ENCODE measurements at regions not wholly inside any gene's neighbourhood (a gene's known extent, or its start where the extent isn't known, plus 50 kb on each side); places are given as distances from the start of the nearest gene placed in this dataset.

- Histone ChIP-seq H3K4me3 (ENCODE audit: insufficient read depth, low read depth, low read length) (no peak overlapping the region), H2BK15ac (ENCODE audit: low read depth, low read length) (no peak overlapping the region), H3K18ac (ENCODE audit: low read depth, low read length) (no peak overlapping the region), H3K4me1 (ENCODE audit: control insufficient read depth, insufficient read depth, low read length) (no peaks in the 10 kb centered on the region), H2BK5ac (ENCODE audit: low read depth, low read length, poor library complexity, severe bottlenecking) (no peak overlapping the region), H3K27me3 (ENCODE audit: control insufficient read depth, insufficient read depth, low read length) (no peaks in the 10 kb centered on the region), H2AFZ (replicated peaks; ENCODE audit: low read length, poor library complexity) (no peak overlapping the region), H3K9me1 (ENCODE audit: insufficient read depth, low read length) (no peaks in the 10 kb centered on the region), H4K91ac (ENCODE audit: insufficient read depth, low read depth, low read length) (no peak overlapping the region), H3K36me3 (ENCODE audit: control insufficient read depth, insufficient read depth, low read length) (no peaks in the 10 kb centered on the region), H4K5ac (ENCODE audit: low read depth, low read length) (no peak overlapping the region), H3K27ac (ENCODE audit: insufficient read depth, low read length) (no peak overlapping the region), H3K9me3 (ENCODE audit: control insufficient read depth, insufficient read depth, low read length) (no peaks in the 10 kb centered on the region), H3K79me1 (ENCODE audit: low read depth in 1 of 2, low read length in 2 of 2) (no peaks in the 10 kb centered on the region), H2AK5ac (ENCODE audit: low read depth, low read length) (no peak overlapping the region), H3K56ac (ENCODE audit: extremely low read depth, insufficient read depth, low read length) (no peak overlapping the region), H3K9ac (ENCODE audit: low read depth, low read length) (no peak overlapping the region), H4K20me1 (ENCODE audit: insufficient read depth, low read length) (no peaks in the 10 kb centered on the region), H2AK9ac (replicated peaks; ENCODE audit: low read depth, low read length, poor library complexity) (no peak overlapping the region), H2BK120ac (ENCODE audit: low read depth, low read length) (no peak overlapping the region), H3K14ac (replicated peaks; ENCODE audit: low read depth, low read length) (no peak overlapping the region), H3K23ac (ENCODE audit: low read depth, low read length) (no peak overlapping the region), H3K4ac (ENCODE audit: low read depth, low read length) (no peak overlapping the region), H4K8ac (ENCODE audit: low read depth in 2 of 2, low read length in 2 of 2) (no peak overlapping the region), H3K4me2 (ENCODE audit: low read depth, low read length) (no peak overlapping the region), H2BK20ac (ENCODE audit: low read depth, low read length) (no peak overlapping the region)
- ChIA-PET POLR2A (ENCODE audit: unreplicated experiment) (no interaction called here), CTCF (no interaction called here)
- ATAC-seq (ENCODE audit: low read depth) (no peak), DNase-seq (no peak)
- intact Hi-C loops (cut with micrococcal nuclease) = no loop called here
- TF ChIP-seq RFX5 (IDR thresholded peaks at IDR 0.05; ENCODE audit: low read depth, low read length) (no peak), CHD1 (IDR thresholded peaks at IDR 0.05; ENCODE audit: low read depth, low read length) (no peak), RAD21 (IDR thresholded peaks at IDR 0.05; ENCODE audit: low read length) (no peak), CTCF (conservative IDR thresholded peaks at IDR 0.05; ENCODE audit: low read depth, low read length) (no peak), MAFK (IDR thresholded peaks at IDR 0.05; ENCODE audit: low read depth, low read length) (no peak), NFE2L2 (IDR thresholded peaks at IDR 0.05; ENCODE audit: low read depth, low read length) (no peak), RCOR1 (IDR thresholded peaks at IDR 0.05; ENCODE audit: insufficient replicate concordance, low read length) (no peak), CEBPB (IDR thresholded peaks at IDR 0.05; ENCODE audit: low read depth, low read length) (no peak), SMC3 (IDR thresholded peaks at IDR 0.05; ENCODE audit: low read depth, low read length) (no peak)
- in situ Hi-C loops (cut with MboI; ENCODE audit: low sequenced_read_pairs) = no loop called here
- WGBS, 2 experiments (ENCODE audit: extremely low coverage in 2 of 2, insufficient read length in 1 of 2) = no CpG with 5 or more reads among the region's 1 CpG
- dilution Hi-C loops (cut with HindIII; ENCODE audit: low sequenced_read_pairs, unreplicated experiment) = no loop called here
- no TSS peak for BruUV-seq (replicated peaks)
Observed at GRCh38 chr3:135840436-135840835, 125.1 kb upstream of the PPP2R3A start.
